ENCODE measurements at regions not wholly inside any gene's neighbourhood (a gene's known extent, or its start where the extent isn't known, plus 50 kb on each side); places are given as distances from the start of the nearest gene placed in this dataset.

- TF ChIP-seq CTCF (IDR thresholded peaks at IDR 0.05 in 8 of 11, conservative IDR thresholded peaks at IDR 0.05 in 3 of 11) (no peak), POLR2AphosphoS5 (IDR thresholded peaks at IDR 0.05) (no peak)
Observed at GRCh38 chr5:38734353-38734752, 111.5 kb upstream of the OSMR start.

Data from spleen (tissue), 7 donors.